Epithelial cell of prostate (primary cell): ENCODE measurements at regions not wholly inside any gene's neighbourhood (a gene's known extent, or its start where the extent isn't known, plus 50 kb on each side); places are given as distances from the start of the nearest gene placed in this dataset.

Experiments used
- DNase-seq: peaks from one replicate; pipeline ENCODE4 v3.0.0-alpha.2; 2011; ENCODE audit warnings: low read depth, low spot score
- H3K27ac ChIP-seq: fragments of 450-650 bp; 2 replicates; pipeline ENCODE4 v1.5.1; 2017; ENCODE audit warnings: mild to moderate bottlenecking

- no peak overlapping the region for H3K27ac ChIP-seq
- no peak for DNase-seq
Observed at GRCh38 chr5:8676695-8677094, 807.7 kb downstream of the MTRR start.

GRCh38 chr5:8682381-8682780 lies 813.4 kb downstream of the MTRR start:
- H3K27ac ChIP-seq: no peak overlapping the region
- no peak for DNase-seq

- DNase-seq: no peak
- no peak overlapping the region for H3K27ac ChIP-seq
Observed at GRCh38 chr5:8683496-8683895, 814.5 kb downstream of the MTRR start.

DNA sequence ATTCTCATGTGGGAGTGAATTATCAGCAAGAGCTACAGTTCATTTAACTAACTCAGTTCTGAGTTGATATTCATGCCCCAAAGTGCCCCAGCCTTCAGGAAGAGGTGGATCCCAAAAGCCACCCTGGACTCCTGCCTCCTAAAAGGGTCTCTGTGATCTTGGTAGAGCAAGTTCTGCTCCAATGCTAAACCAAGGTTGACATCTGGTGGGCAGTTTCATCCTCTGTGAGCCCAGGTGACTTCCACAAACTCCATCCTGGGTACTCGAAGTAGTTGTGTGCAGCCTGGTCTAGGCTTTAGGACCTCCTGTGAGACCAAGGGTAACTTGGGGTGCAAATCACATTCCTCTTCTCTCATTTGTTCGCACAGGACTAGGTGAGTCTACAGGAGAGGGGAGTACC lies 816.8 kb downstream of the MTRR start:
- DNase-seq: no peak
- H3K27ac ChIP-seq: no peak overlapping the region

DNA sequence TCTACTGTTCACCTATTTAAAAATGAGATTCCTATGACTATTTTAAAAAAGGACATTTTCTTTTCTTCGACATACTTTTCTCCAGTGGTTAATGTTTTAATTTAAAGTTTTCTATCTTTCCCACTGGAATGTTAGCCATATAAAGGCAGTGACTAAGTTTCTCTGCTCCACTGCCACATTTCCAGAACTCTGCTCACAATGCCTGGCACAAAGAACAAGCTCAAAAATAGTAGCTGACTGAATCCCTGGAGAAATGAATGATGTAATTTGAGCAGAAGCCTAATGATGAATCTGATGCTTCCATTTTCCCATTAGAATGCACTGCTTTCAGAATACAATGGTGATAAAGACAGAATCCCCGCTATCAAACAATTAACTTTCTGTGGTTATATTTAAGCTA lies 817.8 kb downstream of the MTRR start:
- DNase-seq: no peak
- no peak overlapping the region for H3K27ac ChIP-seq

GRCh38 chr5:8689773-8690172 lies 820.8 kb downstream of the MTRR start:
- no peak for DNase-seq

DNA sequence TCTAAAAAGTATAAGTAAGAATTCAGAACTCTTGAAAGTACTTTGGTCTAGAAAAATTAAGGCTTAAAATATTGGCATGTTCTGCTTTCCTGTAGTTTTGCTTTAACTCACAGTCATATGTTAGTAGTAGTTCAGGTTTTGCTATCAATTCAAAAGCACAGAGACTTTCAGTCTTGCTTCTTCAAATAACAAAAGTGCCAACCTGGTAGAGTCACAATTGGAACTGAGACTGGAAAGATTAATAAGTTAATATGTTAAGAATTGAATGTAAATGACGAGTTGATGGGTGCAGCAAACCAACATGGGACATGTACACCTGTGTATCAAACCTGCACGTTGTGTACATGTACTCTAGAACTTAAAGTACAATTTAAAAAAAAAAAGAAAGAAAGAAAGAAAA lies 822.3 kb downstream of the MTRR start:
- DNase-seq: no peak
- no peak overlapping the region for H3K27ac ChIP-seq

More at GRCh38 chr5:8689773-8690172, 820.8 kb downstream of the MTRR start:
- no peak overlapping the region for H3K27ac ChIP-seq

- H3K27ac ChIP-seq: no peak overlapping the region
- no peak for DNase-seq
Observed at GRCh38 chr5:8693341-8693844, 824.4 kb downstream of the MTRR start.

- DNase-seq: no peak
- no peak overlapping the region for H3K27ac ChIP-seq
Observed at GRCh38 chr5:8694545-8694944, 825.6 kb downstream of the MTRR start.

- H3K27ac ChIP-seq: no peak overlapping the region
Observed at GRCh38 chr5:8695902-8696845, 827.2 kb downstream of the MTRR start.

DNA sequence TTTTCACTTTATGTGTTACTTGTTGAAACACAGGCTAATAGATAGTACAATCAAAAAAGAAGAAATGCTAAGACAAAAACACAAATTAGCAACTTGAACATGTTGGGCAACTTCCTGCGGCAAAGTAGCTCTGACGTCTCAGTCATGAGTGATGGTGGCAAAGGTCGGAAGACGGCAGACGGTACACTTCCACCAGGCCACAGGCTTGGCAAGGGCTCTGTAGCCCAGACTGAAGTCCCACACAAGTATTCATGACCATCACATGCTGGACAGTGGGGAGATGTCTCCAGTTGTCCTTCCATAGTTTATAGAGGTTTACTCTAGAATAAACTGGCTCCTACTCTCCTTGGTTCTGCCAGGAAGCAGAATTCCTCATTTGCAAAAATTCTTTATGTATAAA lies 831.3 kb downstream of the MTRR start:
- no peak overlapping the region for H3K27ac ChIP-seq
- DNase-seq: no peak

More at GRCh38 chr5:8695902-8696845, 827.2 kb downstream of the MTRR start:
- no peak for DNase-seq

DNA sequence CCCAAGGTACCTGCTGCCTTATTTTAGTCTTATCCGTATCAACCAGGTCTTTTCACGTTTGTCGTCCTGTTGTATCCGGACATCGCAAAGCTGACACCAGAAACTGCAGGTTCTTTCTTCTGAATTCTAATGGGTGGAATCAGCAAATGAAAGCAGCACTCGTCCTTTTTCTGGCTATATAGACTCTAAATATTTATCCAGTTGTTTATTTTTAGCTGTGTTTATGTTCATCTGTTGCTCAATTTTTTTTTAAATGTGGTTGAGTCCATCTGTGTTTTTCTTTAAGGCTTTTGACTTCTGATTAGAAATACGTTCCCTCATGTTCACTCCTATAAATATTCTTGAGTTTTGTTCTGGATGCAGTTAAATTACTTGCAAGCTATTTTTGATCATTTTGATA lies 831.7 kb downstream of the MTRR start:
- no peak for DNase-seq
- H3K27ac ChIP-seq: no peak overlapping the region

GRCh38 chr5:8701251-8701650 lies 832.3 kb downstream of the MTRR start:
- DNase-seq: no peak
- no peak overlapping the region for H3K27ac ChIP-seq

DNA sequence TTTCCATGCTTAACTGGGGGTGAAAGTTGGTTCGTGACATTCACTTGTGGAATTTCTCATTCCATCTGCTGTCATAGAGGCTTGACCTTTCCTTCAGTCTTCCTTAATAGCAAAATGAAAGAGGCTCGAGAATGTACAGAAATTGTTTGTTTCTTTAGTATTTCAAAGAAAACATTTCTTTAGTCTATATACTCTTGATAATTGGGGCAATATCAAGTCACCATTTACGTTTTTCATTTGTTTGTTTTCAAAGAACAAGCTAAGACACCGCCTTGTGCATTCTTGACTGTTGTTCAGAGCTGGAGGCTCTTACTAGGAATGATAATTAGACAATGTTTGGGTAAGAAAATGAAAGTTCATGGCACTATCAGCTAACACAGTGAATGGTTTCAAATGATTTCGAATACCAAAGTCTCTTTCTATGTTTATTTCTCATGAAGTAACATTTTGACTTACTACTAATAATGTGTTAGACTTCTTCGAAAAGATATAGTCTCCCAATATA lies 835.4 kb downstream of the SEMA5A start:
- no peak overlapping the region for H3K27ac ChIP-seq
- DNase-seq: no peak

- no peak overlapping the region for H3K27ac ChIP-seq
- DNase-seq: no peak
Observed at GRCh38 chr5:8714198-8714597, 831.7 kb downstream of the SEMA5A start.

- H3K27ac ChIP-seq: no peak overlapping the region
- no peak for DNase-seq
Observed at GRCh38 chr5:8714861-8715260, 831.0 kb downstream of the SEMA5A start.

GRCh38 chr5:8719796-8720195 lies 826.1 kb downstream of the SEMA5A start:
- no peak overlapping the region for H3K27ac ChIP-seq
- DNase-seq: no peak

- DNase-seq: no peak
- no peak overlapping the region for H3K27ac ChIP-seq
Observed at GRCh38 chr5:8720506-8720905, 825.4 kb downstream of the SEMA5A start.

DNA sequence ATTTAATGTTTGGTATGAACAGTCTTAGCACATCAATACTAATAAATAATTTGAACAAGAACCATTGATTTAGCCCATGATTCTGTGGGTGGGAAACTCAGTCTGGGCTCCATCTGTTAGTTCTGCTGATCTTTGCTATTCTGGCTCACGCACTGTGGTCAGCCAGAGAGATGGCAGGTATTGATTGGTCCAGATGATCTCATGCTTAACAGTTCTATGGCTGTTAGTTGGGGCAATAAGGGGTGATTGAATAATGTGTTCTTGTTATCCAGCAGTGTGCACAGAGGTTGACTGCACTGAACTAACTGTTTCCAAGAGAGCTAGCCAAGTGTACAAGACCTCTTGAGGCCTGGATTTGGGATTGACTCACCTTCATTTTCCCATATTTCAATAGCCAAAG lies 824.3 kb downstream of the SEMA5A start:
- no peak overlapping the region for H3K27ac ChIP-seq

GRCh38 chr5:8726383-8727036 lies 819.4 kb downstream of the SEMA5A start:
- no peak for DNase-seq
- H3K27ac ChIP-seq: no peak overlapping the region

More for the DNA sequence above, 824.3 kb downstream of the SEMA5A start:
- DNase-seq: no peak

GRCh38 chr5:8727396-8727795 lies 818.5 kb downstream of the SEMA5A start:
- no peak overlapping the region for H3K27ac ChIP-seq
- DNase-seq: no peak
